ENCODE measurements at regions not wholly inside any gene's neighbourhood (a gene's known extent, or its start where the extent isn't known, plus 50 kb on each side); places are given as distances from the start of the nearest gene placed in this dataset.

DNA sequence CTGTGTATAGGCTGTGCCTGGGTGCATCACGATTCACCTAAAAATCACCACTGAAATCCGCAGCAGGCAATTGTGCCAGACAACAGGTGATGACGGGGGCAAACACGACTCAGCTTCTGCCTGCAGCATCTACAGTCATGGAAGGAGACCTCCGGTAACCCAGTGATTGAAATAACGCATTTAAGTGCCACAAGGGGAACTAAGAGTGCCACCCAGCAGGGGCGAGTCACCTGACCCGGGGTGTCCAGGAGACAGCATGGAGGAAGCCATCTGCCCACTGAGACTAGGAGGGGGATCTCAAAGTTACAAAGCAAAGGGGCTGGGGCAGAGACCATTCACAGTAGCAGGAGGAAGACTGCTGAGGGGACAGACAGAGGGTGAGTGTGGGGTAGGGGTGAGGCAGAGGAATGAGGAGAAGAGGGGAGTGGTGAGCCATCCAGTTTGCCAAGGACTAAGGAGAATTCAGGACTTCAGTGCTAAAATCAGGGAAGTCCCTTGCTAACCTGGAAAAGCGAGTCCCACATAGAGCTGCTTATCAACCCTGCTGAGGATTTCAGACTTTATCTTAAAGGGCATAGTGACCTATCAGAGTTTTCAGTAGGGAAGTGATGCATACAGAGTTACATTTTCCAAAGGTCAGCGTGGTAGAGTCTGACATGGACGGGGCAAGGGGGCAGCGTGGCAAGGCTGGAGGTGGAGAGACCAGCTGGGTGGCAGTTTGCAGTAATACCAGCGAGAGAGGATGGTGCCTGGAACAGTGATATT is 256.7 kb upstream of the HES1 start:
- H3K36me3 Mint-ChIP-seq: no peaks in the 10 kb centered on the region
- H3K4me1 Mint-ChIP-seq: no peaks in the 10 kb centered on the region
- no peak overlapping the region for H3K4me3 Mint-ChIP-seq
- no peak overlapping the region for H3K27ac Mint-ChIP-seq
- H3K27me3 Mint-ChIP-seq: no peaks in the 10 kb centered on the region
- no peaks in the 10 kb centered on the region for H3K9me3 Mint-ChIP-seq

DNA sequence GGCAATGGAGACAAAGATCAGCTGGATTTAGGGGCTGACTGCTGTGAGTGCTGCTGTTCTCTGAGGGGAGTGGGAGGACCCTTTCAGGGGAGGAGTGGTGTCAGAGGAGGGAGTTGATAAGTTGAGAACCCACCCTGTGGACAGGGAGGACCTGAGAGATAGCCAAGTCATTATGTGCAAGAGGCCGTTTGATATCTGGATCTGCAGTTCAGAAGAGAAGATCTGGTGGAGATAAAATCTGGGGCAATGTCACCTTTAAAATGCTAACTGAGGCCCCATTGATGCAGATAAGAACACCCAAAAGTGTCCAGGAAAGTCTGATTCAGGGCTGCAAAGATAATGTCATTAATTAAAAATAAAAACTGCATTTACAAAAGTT is 256.1 kb upstream of the HES1 start:
- Mint-ChIP-seq H3K27ac (no peak overlapping the region), H3K27me3 (no peaks in the 10 kb centered on the region), H3K9me3 (no peaks in the 10 kb centered on the region), H3K4me1 (no peaks in the 10 kb centered on the region), H3K4me3 (no peak overlapping the region), H3K36me3 (no peaks in the 10 kb centered on the region)

DNA sequence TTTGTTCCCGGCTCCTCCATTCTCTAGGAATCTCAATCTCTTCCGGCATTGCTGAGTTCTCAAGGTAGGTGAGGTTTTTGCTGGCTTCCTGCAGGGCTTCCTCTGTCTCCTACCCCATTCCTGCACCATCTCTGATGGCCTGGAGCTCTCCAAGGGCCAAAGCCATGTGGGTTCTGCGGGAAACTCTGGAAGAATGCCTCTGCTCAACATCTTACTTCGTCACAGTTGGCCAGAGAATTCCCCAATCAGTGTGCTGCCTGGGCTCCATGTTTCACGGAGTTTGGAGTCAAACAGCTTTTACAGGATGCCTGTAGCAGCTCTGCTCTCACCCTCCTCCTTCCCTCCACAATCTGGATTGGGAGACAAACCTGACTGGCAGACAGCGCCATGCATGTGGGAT is 253.9 kb upstream of the HES1 start:
- Mint-ChIP-seq H3K36me3 (no peaks in the 10 kb centered on the region), H3K27me3 (no peaks in the 10 kb centered on the region), H3K4me3 (no peak overlapping the region), H3K27ac (no peak overlapping the region), H3K9me3 (no peaks in the 10 kb centered on the region), H3K4me1 (no peaks in the 10 kb centered on the region)

DNA sequence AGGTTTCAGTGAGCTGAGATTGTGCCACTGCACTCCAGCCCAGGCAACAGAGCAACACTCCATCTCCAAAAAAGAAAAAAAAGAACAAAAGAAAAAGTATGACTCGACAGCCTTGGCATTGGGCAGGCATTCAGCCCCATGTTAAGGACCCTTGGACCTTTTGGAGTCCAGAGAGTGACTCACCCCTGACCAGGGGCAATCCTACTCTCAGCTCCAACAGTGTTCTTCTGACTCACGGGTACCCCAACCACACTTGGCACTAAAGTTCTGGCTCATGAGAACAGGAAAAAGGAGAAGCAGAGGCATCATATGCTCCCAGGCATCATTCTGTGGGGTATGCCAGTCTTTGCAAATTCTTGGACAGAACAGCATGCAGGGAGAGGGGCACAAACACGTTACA is 252.4 kb upstream of the HES1 start:
- Mint-ChIP-seq H3K4me3 (no peak overlapping the region), H3K27me3 (no peaks in the 10 kb centered on the region), H3K4me1 (no peaks in the 10 kb centered on the region), H3K36me3 (no peaks in the 10 kb centered on the region), H3K27ac (no peak overlapping the region), H3K9me3 (no peaks in the 10 kb centered on the region)

DNA sequence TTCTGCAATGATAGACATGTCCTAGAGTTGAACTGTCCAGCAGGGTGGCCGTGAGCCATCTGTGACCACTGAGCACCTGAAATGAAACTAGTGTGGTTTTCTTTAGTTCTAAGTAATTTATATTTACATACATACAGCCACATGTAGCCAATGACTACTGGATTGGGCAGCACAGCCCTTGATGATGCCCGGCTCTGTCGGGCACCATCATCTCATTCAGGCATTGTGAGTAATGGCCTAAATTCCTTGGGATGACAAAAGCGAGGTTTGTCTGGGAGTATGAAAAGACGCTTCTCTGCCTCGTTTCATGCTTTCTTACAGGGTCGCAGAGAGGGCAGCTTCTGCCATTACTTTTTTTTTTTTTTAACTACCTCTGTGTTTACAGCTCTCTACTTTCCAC is 251.9 kb upstream of the HES1 start:
- Mint-ChIP-seq H3K27ac (no peak overlapping the region), H3K27me3 (no peaks in the 10 kb centered on the region), H3K4me1 (no peaks in the 10 kb centered on the region), H3K36me3 (no peaks in the 10 kb centered on the region), H3K4me3 (no peak overlapping the region), H3K9me3 (no peaks in the 10 kb centered on the region)

DNA sequence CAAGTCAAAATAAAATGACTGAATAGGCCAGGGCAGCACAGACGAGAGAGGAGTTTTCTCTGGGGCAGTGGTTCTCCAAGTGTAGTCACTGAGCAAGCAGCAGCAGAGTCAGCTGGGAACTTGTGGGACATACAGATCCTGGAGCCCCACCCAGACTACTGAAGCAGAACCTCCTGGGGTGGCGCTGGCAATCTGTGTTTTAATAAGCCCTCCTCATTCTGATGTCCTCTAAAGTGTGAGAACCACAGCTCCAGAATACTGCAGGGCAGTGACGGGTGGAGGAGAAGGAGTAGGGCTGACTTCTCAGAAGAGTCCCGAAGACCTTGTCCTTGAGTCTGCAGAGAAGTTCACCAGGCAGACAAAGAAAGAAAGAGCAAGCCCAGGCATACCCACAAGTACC is 251.3 kb upstream of the HES1 start:
- no peaks in the 10 kb centered on the region for H3K27me3 Mint-ChIP-seq
- no peak overlapping the region for H3K4me3 Mint-ChIP-seq
- no peaks in the 10 kb centered on the region for H3K9me3 Mint-ChIP-seq
- no peaks in the 10 kb centered on the region for H3K4me1 Mint-ChIP-seq
- H3K27ac Mint-ChIP-seq: no peak overlapping the region
- no peaks in the 10 kb centered on the region for H3K36me3 Mint-ChIP-seq

DNA sequence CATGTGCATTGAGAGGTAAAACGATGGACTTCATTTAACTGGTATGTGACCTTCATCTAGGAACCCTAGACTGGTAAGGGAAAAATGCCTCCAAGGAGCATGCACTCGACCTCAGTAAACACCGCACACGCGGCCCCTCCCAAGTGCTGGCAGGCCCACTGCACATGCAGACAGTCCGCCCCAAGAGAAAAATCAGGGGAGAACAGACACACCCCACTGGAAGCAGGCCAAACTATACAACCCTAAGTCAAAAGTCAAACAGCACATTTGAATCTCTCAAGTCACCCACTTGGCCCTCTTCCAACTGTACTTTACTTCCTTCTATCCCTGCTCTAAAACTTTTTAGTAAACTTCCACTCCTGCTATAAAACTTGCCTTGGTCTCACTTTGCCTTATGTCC is 250.1 kb upstream of the HES1 start:
- Mint-ChIP-seq H3K4me1 (no peaks in the 10 kb centered on the region), H3K36me3 (no peaks in the 10 kb centered on the region), H3K27ac (no peak overlapping the region), H3K4me3 (no peak overlapping the region), H3K27me3 (no peaks in the 10 kb centered on the region), H3K9me3 (no peaks in the 10 kb centered on the region)

DNA sequence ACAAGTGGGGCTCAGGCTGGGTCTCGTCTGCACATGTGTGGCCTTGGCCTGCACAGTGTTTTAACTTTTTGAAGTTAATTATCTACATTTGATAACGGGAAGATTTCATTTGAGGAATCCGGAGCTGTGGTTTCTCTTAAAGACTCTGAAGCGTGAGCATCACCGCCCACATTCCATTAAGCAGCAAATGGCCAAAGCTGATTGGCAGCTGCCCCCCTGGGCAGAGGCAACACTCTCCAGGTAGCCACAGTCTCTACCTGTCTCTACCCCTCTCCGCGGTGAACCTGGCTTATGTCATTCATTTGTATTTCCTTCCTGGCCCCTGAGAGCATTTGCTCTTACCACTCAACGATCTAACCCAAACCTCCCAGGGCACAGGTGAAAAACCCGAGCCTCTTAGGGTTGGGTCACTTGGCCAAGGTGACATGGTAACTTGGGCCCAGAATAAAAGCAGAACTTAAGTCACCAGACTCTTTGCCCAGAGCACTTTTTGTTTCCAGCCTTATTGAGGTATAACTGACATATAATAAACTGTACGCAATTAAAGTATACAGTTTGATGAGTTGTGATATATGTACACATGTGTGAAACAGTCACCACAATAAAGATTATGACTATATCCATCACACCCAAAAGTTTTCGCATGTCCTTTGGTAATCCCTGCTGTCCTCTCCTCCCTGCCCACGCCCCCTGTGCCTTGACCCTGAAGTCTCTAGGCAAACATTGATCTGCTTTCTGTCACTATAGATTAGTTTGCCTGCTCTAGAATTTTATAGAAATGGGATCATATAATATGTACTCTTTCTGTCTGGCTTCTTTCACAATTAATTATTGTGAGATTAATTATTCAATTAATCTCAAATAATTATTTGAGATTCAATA is 245.7 kb upstream of the HES1 start:
- no peaks in the 10 kb centered on the region for H3K4me1 Mint-ChIP-seq
- H3K36me3 Mint-ChIP-seq: no peaks in the 10 kb centered on the region
- no peaks in the 10 kb centered on the region for H3K9me3 Mint-ChIP-seq
- H3K4me3 Mint-ChIP-seq: no peak overlapping the region
- H3K27me3 Mint-ChIP-seq: no peaks in the 10 kb centered on the region
- no peak overlapping the region for H3K27ac Mint-ChIP-seq

DNA sequence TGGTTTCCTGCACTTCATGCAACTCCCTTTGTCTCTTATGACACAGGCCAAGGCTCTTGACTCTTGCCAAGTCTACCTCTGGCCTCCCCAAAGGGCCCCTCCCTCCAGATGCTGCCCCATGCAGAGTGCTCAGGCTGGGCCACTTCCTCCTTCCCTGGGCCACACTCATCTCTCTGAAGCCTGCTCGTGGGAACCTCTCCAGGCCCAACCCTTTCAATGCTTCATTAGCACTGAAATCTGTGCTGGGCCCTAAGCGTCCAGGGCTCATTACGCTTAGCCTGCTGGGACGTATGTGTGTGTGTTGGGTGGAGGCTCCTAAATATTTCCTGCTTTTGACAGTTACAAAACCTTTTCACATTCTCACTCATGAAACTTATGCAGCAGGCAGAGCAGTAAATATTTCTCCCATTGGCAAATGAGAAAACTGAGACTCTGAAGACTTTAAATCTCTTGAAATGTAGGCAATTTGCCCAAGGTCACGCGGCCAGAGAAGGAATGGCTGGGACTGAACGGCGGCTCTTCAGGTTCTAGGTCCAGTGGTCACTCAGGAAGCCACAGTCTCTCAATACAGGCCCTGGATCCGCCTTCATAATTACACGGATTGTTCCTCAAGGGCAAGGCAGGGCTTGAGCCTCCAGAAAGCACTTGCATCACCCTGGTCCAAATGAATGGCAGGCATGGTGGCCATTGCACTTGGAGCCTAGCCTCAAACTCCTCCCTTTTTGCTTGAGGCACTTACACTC is 241.7 kb upstream of the HES1 start:
- no peaks in the 10 kb centered on the region for H3K27me3 Mint-ChIP-seq
- no peak overlapping the region for H3K4me3 Mint-ChIP-seq
- H3K9me3 Mint-ChIP-seq: no peaks in the 10 kb centered on the region
- H3K27ac Mint-ChIP-seq: no peak overlapping the region
- H3K36me3 Mint-ChIP-seq: no peaks in the 10 kb centered on the region
- peaks cover 5% of the 10 kb centered on the region for H3K4me1 Mint-ChIP-seq

DNA sequence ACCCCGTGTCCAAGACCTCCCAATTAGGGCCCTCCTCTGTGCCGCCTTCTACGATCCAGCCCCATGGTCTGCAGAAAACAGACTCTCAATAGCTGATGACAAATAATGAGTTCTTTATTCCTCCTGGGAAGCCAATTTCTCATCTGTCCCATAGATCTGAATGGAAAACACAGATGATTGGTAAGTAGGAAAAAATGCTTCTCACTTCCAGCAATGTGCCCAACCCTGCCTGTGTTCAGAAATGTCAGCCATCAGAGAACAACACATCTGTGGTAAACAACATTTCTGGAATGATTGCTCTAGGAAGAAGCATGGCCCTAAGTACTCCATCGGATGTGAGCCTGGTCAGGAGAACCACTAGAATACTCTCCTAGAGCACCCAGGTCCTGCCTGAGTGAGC is 240.5 kb upstream of the HES1 start:
- Mint-ChIP-seq H3K4me3 (no peak overlapping the region), H3K27ac (no peak overlapping the region), H3K27me3 (no peaks in the 10 kb centered on the region), H3K4me1 (peaks cover 5% of the 10 kb centered on the region), H3K9me3 (no peaks in the 10 kb centered on the region), H3K36me3 (no peaks in the 10 kb centered on the region)

DNA sequence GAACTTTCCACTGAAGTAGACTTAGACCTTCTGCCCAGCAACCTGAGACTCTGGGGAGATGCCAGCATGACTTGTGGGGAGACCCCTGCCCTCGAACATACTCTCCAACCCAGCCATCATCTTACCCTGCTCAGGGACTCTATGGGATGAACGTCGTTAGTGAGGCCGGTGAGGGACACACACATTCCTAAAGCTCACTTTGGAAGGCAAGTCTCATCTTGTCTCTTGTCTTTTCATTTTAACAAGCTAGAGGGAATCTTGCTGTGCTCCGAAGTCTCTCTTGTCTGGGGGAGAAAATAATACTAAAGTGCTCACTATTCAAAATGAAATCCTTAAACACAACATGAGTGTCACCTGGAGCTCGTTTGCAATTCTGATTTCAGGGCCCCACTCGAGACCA is 239.5 kb upstream of the HES1 start:
- Mint-ChIP-seq H3K4me1 (peaks cover 5% of the 10 kb centered on the region), H3K27me3 (no peaks in the 10 kb centered on the region), H3K36me3 (no peaks in the 10 kb centered on the region), H3K27ac (no peak overlapping the region), H3K9me3 (no peaks in the 10 kb centered on the region), H3K4me3 (no peak overlapping the region)

DNA sequence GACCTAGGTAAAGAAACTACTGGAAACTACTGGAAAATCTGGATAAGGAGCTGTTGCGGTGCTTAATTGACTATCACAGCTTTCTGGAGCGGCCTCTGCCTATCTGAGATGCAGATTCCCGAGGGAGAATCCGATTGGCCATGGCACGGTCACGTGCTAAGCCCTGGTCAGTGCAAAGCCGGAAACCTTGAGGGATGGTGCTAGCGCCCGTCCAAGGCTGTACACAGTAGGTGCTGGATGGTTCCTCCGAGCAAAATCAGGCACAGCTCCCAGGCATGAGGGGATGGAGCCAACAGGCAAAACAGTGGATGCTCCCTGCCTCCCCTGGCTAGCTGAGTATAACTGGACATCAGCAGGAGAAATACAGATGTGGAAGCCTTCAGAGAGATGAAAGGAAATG is 238.7 kb upstream of the HES1 start:
- Mint-ChIP-seq H3K4me3 (no peak overlapping the region), H3K27me3 (no peaks in the 10 kb centered on the region), H3K4me1 (peaks cover 5% of the 10 kb centered on the region), H3K9me3 (no peaks in the 10 kb centered on the region), H3K27ac (no peak overlapping the region), H3K36me3 (no peaks in the 10 kb centered on the region)

DNA sequence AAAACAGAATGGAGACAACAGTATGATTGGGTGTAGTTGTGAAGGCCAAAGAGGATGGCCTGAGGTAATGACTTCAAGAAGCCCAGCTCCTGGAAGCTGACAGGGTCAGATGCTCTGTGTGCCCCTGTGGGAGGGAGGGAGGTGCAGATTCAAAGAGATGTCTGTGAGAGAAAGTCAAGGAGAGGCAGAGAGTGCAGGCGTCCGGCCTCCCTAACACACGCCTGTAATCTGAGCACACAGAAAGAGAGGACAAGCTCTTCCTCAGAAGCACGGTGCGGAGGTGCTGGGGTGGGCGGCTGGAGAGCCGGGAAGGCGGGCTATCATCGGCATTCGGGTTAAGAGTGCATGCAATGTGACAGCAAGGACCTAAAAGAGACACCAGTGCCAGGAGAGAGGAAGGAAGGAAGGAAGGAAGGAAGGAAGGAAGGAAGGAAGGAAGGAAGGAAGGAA is 238.2 kb upstream of the HES1 start:
- Mint-ChIP-seq H3K36me3 (no peaks in the 10 kb centered on the region), H3K27me3 (no peaks in the 10 kb centered on the region), H3K27ac (no peak overlapping the region), H3K4me1 (peaks cover 5% of the 10 kb centered on the region), H3K9me3 (no peaks in the 10 kb centered on the region), H3K4me3 (no peak overlapping the region)

DNA sequence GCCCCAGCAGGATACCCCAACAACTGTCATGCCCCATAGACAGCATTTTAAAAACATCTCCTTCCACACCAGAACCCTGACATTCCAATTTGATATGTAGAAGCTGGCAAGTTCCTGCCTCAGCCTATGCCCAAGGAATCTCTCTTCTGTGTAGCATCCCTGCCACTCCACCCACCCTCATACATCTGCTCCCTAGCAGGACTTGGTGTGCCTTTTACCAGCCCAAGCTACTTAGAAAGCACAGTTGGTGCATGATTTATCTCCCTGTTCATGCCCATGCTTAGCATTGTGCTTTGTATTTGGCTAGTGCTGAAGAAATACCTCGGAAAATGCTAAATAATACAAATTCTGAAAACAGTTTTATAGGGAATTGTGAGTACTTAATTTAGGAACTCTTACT is 236.9 kb upstream of the HES1 start:
- Mint-ChIP-seq H3K36me3 (no peaks in the 10 kb centered on the region), H3K27ac (no peak overlapping the region), H3K27me3 (no peaks in the 10 kb centered on the region), H3K4me1 (peaks cover 5% of the 10 kb centered on the region), H3K9me3 (no peaks in the 10 kb centered on the region), H3K4me3 (no peak overlapping the region)

DNA sequence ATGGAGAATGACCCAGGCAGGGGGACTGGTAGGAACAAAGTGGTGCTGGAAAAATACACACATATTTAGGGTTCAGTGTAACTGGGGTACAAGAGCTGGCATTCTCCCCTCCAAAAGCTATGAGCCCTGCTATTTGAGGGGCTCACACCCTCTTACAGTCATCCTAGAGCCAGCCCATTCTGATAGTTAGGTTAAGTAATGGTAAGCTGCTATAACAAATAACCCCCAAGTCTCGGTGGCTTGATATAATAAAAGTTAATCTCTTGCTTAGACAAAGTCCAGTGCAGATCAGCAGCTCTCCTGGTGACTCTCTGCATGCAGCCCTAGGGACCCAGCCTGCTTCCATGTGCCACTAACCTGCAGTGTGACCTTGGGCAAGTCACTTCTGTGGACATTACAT is 234.9 kb upstream of the HES1 start:
- Mint-ChIP-seq H3K27me3 (no peaks in the 10 kb centered on the region), H3K4me3 (no peak overlapping the region), H3K9me3 (no peaks in the 10 kb centered on the region), H3K27ac (no peak overlapping the region), H3K36me3 (no peaks in the 10 kb centered on the region), H3K4me1 (peaks cover 5% of the 10 kb centered on the region)

Data from activated naive CD4-positive, alpha-beta T cell treated with anti-CD3 and anti-CD28 coated beads, Interleukin-2, amount 50 U/mL, for 24 hours (primary cell).